ENCODE measurements at regions not wholly inside any gene's neighbourhood (a gene's known extent, or its start where the extent isn't known, plus 50 kb on each side); places are given as distances from the start of the nearest gene placed in this dataset.

- no peak for TF ChIP-seq CTCF (conservative IDR thresholded peaks at IDR 0.05)
- TF ChIP-seq ZFX (IDR thresholded peaks at IDR 0.05): no peak
Measured at GRCh38 chr1:93779540-93780165, 98.0 kb upstream of the BCAR3 start.
